T-helper 1 cell treated with Interleukin-12 subunit alpha and Interleukin-12 subunit beta and Interleukin-4 antibody, amounts not matched to agents 30 μg/mL and 1 μg/mL, for 36 hours (primary cell): ENCODE measurements at regions not wholly inside any gene's neighbourhood (a gene's known extent, or its start where the extent isn't known, plus 50 kb on each side); places are given as distances from the start of the nearest gene placed in this dataset.

Source experiments
- H3K27ac Mint-ChIP-seq: one replicate; pipeline ENCODE4 v1.8.0; 2021; ENCODE audit warnings: mild to moderate bottlenecking, mixed read lengths
- H3K27me3 Mint-ChIP-seq: one replicate; pipeline ENCODE4 v1.8.0; 2021; ENCODE audit warnings: low read depth, mixed read lengths
- H3K36me3 Mint-ChIP-seq: one replicate; pipeline ENCODE4 v1.8.0; 2021; ENCODE audit warnings: low read depth, mixed read lengths
- H3K4me1 Mint-ChIP-seq: one replicate; pipeline ENCODE4 v1.8.0; 2021; ENCODE audit warnings: low read depth, mixed read lengths
- H3K4me3 Mint-ChIP-seq: one replicate; pipeline ENCODE4 v1.8.0; 2021; ENCODE audit warnings: mild to moderate bottlenecking, moderate library complexity, mixed read lengths
- H3K9me3 Mint-ChIP-seq: one replicate; pipeline ENCODE4 v1.8.0; 2021; ENCODE audit warnings: mixed read lengths

DNA sequence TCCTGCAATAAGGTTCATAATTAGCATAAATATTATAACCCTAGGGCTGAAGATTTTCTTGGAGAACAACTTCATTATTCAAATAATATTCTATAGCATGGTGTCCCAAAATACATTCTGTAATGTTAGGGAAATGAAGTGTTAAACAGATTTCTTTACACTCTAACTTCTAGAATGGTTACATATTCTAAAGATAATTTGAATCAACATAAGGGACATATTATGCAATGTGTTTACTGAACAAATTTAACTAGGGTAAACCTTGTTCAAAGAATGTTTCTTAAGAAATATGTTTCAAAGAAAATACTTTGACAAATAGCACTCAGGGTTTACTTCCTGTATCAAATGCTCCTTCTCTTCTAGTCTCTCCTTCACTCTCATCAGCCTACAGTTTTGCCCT lies 281.6 kb downstream of the SLC6A15 start:
- H3K27me3 Mint-ChIP-seq = no peaks in the 10 kb centered on the region
- H3K4me3 Mint-ChIP-seq = no peak overlapping the region
- no peaks in the 10 kb centered on the region for H3K9me3 Mint-ChIP-seq
- no peaks in the 10 kb centered on the region for H3K4me1 Mint-ChIP-seq
- H3K36me3 Mint-ChIP-seq = no peaks in the 10 kb centered on the region
- no peak overlapping the region for H3K27ac Mint-ChIP-seq

DNA sequence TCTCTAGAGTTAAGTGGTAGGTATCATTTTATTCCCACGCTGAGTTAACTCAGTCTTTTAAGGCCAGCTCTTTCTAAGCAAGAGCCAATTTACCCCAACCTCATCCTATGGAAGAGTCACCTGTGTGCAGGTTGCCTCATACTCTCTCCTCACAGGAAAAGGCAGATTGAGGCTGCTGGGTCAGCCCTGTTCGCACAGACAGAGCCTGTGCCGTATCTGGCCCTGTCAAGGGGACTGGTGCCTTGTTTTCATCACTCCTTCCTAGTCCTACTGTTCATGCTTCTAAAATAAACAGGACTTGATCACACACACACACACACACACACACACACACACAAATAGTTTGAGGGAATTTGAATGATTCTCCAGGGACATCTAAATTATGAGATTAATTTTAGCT lies 285.0 kb downstream of the SLC6A15 start:
- Mint-ChIP-seq H3K9me3 (no peaks in the 10 kb centered on the region), H3K27ac (no peak overlapping the region), H3K36me3 (no peaks in the 10 kb centered on the region), H3K27me3 (no peaks in the 10 kb centered on the region), H3K4me3 (no peak overlapping the region), H3K4me1 (no peaks in the 10 kb centered on the region)

DNA sequence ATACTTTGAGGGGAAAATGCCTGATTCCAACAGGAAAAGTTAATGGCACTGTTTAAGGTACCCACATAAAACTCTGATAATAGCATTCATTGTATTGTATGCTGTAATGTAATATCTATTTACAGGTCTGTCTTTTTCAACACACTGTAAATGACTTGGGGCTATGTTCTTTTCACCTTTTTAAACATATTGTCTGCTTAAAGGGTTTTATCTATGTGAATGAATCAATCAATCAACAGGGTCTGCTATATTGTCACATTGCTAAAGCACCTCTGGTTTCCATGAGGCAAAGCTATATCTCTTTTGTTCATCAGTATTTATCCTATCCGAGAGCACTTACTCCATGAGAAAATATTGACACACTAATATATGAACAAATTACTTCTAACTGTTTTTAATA lies 288.0 kb downstream of the SLC6A15 start:
- H3K27ac Mint-ChIP-seq = no peak overlapping the region
- no peaks in the 10 kb centered on the region for H3K36me3 Mint-ChIP-seq
- no peaks in the 10 kb centered on the region for H3K9me3 Mint-ChIP-seq
- H3K4me3 Mint-ChIP-seq = no peak overlapping the region
- H3K27me3 Mint-ChIP-seq = no peaks in the 10 kb centered on the region
- H3K4me1 Mint-ChIP-seq = no peaks in the 10 kb centered on the region

DNA sequence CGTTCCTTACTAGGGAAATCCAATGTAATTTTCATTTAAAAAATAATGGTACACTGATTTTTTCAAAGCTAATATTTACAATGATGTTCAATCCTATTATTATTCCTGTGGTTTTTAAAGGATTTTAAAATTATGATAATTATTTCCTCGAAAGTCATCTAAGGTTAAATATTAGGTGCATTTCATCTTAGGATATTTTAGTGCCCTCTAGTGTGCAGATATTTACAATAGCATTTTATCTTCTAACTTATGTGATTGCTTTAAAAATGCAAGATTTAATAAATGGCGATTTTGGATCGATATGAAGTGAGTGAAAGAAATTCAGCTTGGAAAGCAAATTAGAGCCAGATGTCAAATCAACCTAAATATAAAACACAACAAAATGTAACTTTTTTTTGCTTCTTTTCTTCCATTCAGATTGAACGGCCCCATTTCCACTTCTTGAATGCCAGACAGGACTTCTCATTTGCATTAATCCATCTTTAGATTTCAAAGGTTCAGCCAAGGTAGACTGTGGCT lies 293.5 kb downstream of the SLC6A15 start:
- no peaks in the 10 kb centered on the region for H3K27me3 Mint-ChIP-seq
- no peaks in the 10 kb centered on the region for H3K4me1 Mint-ChIP-seq
- no peak overlapping the region for H3K4me3 Mint-ChIP-seq
- no peak overlapping the region for H3K27ac Mint-ChIP-seq
- H3K9me3 Mint-ChIP-seq = no peaks in the 10 kb centered on the region
- H3K36me3 Mint-ChIP-seq = no peaks in the 10 kb centered on the region

DNA sequence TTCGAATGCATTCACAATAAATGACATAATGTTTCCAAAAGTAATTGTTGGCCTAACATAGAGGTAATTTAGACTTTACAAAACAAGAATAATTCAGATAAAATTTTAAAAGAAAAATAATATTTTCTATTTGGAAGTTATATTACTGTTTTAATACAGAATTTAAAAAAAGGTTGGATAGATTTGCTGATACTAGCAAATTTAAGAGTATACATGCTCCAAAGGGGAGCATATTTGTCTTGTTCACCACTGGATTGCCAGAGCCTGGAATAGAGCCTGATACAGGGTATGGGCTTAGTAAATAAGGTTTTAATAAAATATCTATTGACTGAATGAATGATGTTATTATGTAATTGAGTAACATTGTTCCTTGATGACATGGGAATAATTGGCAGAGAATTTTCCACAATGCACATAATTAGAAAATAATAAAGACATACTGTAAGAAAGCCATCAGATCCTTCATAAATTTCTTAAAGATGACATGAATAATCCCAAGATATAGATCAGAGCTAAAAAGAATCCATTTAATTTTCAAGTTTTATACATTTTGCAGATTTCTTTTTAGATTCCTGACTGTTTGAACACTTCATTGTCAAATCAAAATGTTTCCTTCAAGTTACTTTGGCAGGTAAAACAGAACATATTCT lies 305.3 kb downstream of the SLC6A15 start:
- H3K4me3 Mint-ChIP-seq = no peak overlapping the region
- H3K4me1 Mint-ChIP-seq = no peaks in the 10 kb centered on the region
- H3K27ac Mint-ChIP-seq = no peak overlapping the region
- no peaks in the 10 kb centered on the region for H3K36me3 Mint-ChIP-seq
- H3K9me3 Mint-ChIP-seq = peaks cover 10% of the 10 kb centered on the region
- no peaks in the 10 kb centered on the region for H3K27me3 Mint-ChIP-seq

DNA sequence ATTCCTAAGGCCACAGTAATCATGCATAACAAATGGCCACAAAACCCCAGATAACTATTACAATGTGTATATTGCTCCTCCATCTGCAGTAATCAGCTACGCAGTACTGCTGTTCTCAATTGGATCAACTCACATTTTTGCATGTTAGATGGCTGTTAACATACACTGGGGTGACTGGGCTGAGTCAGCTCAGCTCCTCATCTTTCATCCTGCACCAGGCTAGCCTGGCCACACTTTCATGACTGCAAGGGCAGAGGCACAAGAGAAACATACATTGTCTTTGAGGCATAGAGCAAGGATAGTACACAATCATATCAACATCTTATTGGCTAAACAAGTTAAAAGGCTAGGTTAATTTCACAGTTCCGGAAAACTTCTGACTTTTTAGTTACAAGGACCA lies 306.6 kb downstream of the SLC6A15 start:
- Mint-ChIP-seq H3K27ac (no peak overlapping the region), H3K9me3 (peaks cover 4% of the 10 kb centered on the region), H3K27me3 (no peaks in the 10 kb centered on the region), H3K4me3 (no peak overlapping the region), H3K36me3 (no peaks in the 10 kb centered on the region), H3K4me1 (no peaks in the 10 kb centered on the region)

DNA sequence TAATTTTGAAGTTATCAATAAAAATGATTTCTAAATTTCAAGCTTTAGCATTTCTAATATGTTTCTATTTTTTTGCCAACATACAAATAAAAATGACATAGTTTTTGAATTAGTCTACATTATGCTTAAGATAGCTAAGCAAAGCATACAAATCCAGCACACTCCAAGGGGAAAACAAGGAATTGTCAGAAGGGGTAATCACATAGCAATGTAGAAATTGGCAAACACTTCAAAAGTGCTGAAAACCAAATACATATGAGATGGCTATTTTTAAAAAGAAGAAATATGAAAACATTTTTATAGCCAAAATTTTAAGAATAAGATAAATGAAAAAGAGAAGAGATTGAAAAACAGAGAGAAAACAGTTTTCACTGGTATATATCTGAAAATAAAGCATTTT lies 308.0 kb downstream of the SLC6A15 start:
- Mint-ChIP-seq H3K9me3 (no peaks in the 10 kb centered on the region), H3K27ac (no peak overlapping the region), H3K36me3 (no peaks in the 10 kb centered on the region), H3K27me3 (no peaks in the 10 kb centered on the region), H3K4me3 (no peak overlapping the region), H3K4me1 (no peaks in the 10 kb centered on the region)

DNA sequence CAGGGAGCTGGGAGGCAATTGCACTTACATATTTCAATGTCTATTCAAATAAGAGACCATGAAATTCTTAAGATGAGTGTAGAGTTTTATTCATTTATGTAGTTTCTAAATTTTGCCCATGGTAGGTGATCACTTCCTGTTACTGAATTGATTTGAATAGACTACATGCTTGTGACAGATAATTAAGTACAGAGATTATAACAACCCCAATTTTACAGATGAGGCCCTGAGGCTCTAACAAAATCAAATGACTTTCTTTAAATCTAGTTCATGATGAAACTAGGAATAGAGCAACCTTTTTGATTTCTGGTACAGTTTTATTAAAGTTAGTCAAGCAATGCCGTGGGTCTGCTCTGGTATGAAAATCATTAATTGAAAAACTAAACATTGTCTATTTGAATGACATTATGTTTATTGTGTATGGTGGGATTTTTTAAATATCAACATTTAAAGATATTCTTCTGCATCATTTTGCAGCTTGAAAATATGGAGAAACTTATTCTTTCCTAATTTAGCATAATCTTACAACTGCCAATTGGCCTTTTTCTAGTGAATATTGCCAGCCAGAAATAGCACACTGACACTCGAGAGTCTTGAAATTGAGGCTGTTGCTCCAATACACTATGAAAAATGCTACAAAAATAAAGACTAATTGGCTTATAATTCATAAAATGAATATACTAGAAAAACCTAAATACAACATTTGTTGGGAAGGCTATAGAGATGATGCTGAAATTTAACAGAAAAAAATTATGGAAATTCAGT lies 308.9 kb downstream of the SLC6A15 start:
- Mint-ChIP-seq H3K4me1 (no peaks in the 10 kb centered on the region), H3K27me3 (no peaks in the 10 kb centered on the region), H3K4me3 (no peak overlapping the region), H3K36me3 (no peaks in the 10 kb centered on the region), H3K27ac (no peak overlapping the region), H3K9me3 (no peaks in the 10 kb centered on the region)

DNA sequence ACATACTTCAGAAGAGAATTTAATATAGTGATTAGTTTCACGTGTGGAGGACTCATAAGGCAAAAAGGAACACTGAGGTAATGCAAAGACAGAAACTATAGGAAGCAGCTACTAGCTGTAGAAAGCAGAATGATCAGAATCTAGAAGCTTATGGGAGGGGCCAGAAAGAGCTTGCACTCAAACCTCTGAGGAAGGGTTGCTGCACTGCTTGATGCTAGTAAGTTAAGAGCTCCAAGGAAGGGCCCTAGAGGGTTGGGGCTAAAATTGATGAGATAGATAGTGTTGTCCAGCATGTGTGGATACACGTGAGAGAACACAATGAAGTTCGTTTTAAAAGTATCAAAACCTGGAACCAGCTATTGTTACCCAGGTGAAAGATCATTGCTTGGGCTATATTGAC lies 311.1 kb downstream of the SLC6A15 start:
- no peak overlapping the region for H3K4me3 Mint-ChIP-seq
- no peaks in the 10 kb centered on the region for H3K36me3 Mint-ChIP-seq
- no peak overlapping the region for H3K27ac Mint-ChIP-seq
- H3K9me3 Mint-ChIP-seq = no peaks in the 10 kb centered on the region
- H3K27me3 Mint-ChIP-seq = no peaks in the 10 kb centered on the region
- H3K4me1 Mint-ChIP-seq = no peaks in the 10 kb centered on the region

DNA sequence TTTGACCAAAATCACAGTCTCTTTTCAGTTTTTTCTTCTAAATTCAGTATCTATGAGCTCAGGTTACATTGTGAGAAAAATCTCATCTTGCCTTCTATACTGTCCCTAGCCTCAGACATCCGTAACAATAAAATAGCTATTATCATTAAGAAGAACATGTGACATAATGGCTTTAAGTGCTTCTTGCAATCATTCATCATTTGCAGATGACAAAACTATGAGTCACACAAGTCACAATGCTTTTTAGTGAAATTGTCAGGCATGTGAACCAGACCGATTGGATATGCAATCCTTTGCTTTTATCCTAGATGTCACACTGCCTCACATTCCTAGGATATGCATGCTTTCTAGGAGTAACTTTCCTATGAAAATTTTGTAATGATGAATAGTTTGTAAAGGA lies 313.1 kb downstream of the SLC6A15 start:
- no peak overlapping the region for H3K27ac Mint-ChIP-seq

DNA sequence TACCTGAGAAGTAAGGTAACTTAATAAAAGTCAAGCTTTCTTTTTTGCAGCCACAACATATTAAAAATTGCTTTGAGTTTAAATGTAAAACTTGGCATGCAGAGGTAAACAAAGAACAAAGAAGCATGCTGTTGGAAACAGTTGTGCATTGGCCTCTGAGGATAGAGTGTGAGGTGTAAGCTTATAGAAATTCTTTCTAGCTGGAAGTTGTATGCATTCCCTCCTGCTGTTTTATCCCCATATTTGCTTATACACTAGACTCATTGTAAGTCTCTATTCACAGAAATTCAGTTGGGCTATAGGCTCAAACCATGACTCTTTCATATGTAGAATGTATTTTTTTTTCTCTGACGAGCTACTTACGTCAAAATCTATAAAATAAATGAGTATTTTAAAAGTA lies 316.3 kb downstream of the SLC6A15 start:
- no peak overlapping the region for H3K4me3 Mint-ChIP-seq
- no peaks in the 10 kb centered on the region for H3K27me3 Mint-ChIP-seq
- H3K27ac Mint-ChIP-seq = no peak overlapping the region
- H3K36me3 Mint-ChIP-seq = no peaks in the 10 kb centered on the region
- peaks cover 4% of the 10 kb centered on the region for H3K9me3 Mint-ChIP-seq
- H3K4me1 Mint-ChIP-seq = no peaks in the 10 kb centered on the region

More for the DNA sequence above, 313.1 kb downstream of the SLC6A15 start:
- no peaks in the 10 kb centered on the region for H3K9me3 Mint-ChIP-seq
- no peaks in the 10 kb centered on the region for H3K27me3 Mint-ChIP-seq
- no peak overlapping the region for H3K4me3 Mint-ChIP-seq
- H3K36me3 Mint-ChIP-seq = no peaks in the 10 kb centered on the region
- no peaks in the 10 kb centered on the region for H3K4me1 Mint-ChIP-seq

DNA sequence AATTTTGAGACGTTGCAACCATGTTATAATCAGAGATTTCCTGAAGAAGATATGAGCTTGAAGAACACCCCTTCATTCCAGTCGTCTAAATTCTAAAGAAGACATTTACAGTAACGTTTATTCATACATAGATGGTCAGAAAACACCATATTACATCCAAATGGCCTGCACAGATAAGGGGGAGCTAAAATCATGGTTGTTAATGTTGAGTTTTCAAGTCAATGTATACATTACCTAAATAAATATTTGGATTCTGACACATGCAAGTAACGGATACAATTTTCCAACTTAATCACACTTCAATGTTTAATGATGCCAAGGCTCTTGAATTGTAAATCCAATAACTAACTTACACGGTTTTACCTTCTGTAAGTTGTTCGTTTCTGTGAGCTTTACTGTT lies 318.4 kb downstream of the SLC6A15 start:
- Mint-ChIP-seq H3K27ac (no peak overlapping the region), H3K4me1 (no peaks in the 10 kb centered on the region), H3K27me3 (no peaks in the 10 kb centered on the region), H3K9me3 (peaks cover 4% of the 10 kb centered on the region), H3K4me3 (no peak overlapping the region), H3K36me3 (no peaks in the 10 kb centered on the region)

DNA sequence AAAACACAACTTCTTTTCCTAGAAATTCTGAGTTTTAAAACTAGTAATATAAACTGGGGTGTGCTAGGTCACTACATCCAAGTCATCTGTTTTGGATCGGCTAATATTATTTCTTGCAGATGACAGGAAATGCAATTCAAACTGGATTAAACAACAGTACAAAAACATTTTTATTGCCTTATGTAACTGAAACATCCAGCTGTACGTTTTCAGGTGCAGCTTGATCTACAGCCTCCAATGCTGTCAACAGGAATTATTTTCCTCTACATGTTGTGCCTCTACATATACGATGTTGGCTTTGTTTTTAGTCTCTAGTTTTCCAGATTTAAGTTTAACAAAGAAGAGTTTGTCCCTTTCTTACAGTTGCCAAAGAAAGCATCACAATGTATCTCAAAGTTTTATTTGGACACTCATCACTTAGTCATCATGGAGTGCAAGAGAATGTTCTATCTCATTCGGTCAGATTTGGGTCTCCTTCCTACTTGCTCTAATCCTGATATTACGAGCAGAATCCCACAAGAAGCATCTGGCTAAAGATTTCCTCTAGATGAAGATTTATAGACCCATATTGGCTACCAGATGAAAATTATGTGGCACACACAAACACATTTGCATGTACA lies 326.7 kb downstream of the SLC6A15 start:
- H3K36me3 Mint-ChIP-seq = no peaks in the 10 kb centered on the region
- H3K4me3 Mint-ChIP-seq = no peak overlapping the region

DNA sequence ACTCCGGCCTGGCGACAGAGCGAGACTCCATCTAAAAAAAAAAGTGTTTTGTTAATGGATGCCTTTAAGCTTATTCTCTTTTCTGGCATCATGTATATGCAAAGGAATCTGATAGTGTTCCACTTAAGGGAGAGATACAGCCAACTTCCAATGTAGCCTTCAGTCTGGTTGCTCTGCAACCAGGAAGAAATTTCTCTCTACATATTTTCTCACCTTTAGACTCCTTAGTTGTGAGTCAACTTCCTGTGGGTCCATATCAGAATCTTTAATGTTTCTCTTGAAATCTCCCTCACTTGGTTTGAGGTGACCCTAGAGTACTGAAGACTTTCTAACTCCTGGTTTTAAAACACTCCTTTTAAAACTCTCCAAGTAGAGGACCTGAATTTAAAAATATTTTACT lies 340.4 kb downstream of the SLC6A15 start:
- peaks cover 8% of the 10 kb centered on the region for H3K9me3 Mint-ChIP-seq
- H3K4me1 Mint-ChIP-seq = no peaks in the 10 kb centered on the region
- H3K36me3 Mint-ChIP-seq = no peaks in the 10 kb centered on the region
- no peaks in the 10 kb centered on the region for H3K27me3 Mint-ChIP-seq
- H3K4me3 Mint-ChIP-seq = no peak overlapping the region
- H3K27ac Mint-ChIP-seq = no peak overlapping the region

More for the DNA sequence above, 326.7 kb downstream of the SLC6A15 start:
- Mint-ChIP-seq H3K4me1 (no peaks in the 10 kb centered on the region), H3K27me3 (no peaks in the 10 kb centered on the region), H3K27ac (no peak overlapping the region), H3K9me3 (no peaks in the 10 kb centered on the region)

DNA sequence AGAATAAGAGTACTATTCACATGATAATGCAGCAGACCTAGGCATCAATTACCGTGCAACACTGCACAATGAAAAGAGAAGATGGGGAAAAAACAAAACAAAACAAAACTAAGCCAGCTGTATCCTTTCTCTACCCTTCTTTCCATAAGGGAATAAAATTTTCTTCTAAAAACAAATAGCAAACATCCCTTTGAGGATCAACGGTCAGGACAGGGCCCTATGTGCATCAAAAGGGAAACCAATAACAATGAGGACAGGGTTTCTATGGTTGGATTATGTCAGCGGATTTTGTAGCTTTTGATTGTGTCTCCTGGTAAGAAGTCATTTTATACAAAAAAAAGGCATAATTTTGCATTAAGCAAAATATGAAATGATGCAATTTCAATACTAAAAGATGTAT lies 350.3 kb downstream of the SLC6A15 start:
- H3K36me3 Mint-ChIP-seq = no peaks in the 10 kb centered on the region
- H3K4me3 Mint-ChIP-seq = no peak overlapping the region
- H3K9me3 Mint-ChIP-seq = no peaks in the 10 kb centered on the region
- H3K4me1 Mint-ChIP-seq = no peaks in the 10 kb centered on the region
- no peak overlapping the region for H3K27ac Mint-ChIP-seq
- no peaks in the 10 kb centered on the region for H3K27me3 Mint-ChIP-seq
